Stimulated activated CD4-positive, alpha-beta T cell treated with anti-CD3 and anti-CD28 coated beads, TNF-alpha, amount 100 ng/mL, for 4 hours (primary cell): ENCODE measurements at regions not wholly inside any gene's neighbourhood (a gene's known extent, or its start where the extent isn't known, plus 50 kb on each side); places are given as distances from the start of the nearest gene placed in this dataset.
"Not testable (repeated sequence)": the region's sequence is repeated elsewhere in the genome, so short reads cannot be mapped to it uniquely, and the experiment has no call there.

Source experiments
- DNase-seq, 3 experiments: peaks; one replicate each; pipeline ENCODE4 v3.0.0-alpha.2; 2020; ENCODE audit warnings: low read depth in 3 of 3

- DNase-seq = no peak
These were observed 50.7 kb upstream of the SYNDIG1 start for GRCh38 chr20:24418731-24419130.

DNA sequence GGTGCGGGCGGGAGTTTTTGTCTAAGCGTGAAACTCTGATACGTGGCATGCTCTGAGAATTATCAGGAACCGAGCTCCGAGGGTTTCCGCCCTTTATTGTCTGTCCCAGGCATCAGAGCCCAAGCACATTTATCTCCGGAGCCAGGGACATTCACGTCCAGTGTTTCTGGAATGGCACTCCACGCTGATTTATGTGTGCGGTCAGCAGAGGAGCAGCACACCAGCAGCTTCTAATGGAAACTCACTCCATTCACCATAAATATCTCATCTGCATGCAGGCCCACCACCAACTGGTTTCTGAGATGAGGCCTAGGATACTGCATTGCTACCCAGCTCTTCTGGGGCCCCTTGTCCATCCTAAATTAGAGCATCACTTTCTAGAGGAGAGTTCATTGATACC lies 51.9 kb upstream of the SYNDIG1 start:
- no peak for DNase-seq

DNA sequence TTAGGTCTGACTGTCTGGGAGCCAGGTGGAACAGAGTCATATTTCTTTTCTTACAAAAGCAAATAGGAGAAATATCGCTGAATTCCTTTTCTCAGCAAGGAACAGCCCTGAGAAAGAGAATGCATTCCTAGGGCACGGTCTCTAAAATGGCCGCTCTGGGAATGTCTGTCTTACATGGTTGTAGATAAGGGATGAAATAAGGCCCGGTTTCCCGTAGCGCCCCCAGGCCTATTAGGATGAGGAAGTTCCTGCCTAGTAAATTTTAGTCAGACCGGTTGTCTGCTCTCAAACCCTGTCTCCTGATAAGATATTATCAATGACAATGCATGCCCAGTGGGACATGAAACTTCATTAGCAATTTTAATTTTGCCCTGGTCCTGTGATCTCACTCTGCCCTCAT lies 54.0 kb upstream of the SYNDIG1 start:
- not testable (repeated sequence) for DNase-seq

- DNase-seq = no peak
These were observed 57.6 kb upstream of the SYNDIG1 start for GRCh38 chr20:24411834-24412216.

DNA sequence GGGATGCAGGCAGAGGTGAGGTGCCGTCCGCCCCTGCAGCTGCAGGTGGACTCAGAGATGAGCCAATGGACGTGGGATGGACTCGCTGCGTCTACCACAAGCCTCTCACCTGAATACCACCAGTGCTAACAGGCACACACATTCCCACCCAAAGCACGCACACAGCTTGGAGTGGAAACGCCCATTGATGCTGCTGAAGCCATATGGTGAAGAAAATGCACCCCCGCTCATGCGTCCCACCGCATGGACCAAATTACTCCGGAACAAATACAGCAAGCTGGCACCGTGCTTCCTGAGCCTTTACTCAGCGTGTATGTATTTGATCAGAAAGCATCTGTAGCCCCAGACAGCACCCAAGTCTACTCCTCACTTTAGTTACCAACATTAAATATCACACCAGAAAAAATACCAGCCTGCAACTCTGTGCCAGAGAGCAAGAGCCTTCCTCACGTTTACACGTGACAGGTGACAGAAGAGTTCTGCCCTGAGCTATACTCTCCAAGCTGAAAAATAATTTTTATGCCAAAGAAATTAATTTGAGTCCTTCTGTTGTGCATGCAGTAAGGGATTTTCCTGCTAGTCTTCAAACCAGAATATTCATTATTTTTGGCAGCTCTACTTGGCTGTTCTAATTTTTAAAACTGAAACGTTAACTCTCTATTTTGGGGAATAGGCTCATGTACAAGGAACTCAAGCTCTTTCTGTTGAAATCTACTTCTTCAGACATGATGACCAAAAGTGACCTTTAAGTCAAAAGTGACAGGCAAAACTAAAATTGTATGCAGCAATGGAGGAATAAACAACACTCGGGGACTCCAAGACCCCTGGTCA lies 58.2 kb upstream of the SYNDIG1 start:
- no peak for DNase-seq

DNA sequence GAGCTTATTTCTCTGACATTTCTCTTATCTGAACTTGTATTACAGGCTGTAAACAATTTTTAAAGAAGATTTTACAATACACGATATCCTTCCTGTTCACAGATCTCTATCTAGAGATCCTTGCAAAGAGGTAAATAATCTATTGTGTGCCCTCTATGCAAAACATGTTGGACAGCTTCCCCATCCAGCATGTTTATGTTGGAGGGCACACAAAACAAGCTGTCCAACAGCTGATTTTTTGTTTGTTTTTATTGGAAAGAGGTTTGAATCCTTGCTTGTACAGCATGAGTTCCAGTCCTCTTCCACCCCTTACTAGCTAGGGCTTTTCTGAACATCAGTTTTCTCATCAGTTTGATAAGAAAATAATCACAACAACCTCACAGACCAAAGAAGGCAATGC lies 62.3 kb upstream of the SYNDIG1 start:
- DNase-seq = no peak

DNA sequence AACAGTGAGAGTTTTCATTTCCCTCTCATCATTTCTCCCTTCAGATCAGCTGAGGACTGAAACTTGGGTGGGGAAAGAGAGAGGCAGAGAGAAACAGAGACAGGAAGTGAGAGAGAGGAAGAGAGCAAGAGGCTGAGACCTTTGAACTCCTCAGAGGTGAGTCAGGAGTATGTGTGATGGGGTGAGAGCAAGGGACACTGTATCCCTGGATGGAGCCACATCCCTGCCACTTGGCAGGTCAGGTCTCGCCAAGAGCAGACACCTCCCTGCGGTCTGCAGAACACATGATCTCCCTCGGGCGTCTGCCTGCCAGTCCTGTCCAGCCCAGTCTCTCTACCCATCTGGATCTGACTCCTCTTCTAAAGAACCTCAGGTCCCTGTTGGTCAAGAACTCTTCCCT lies 62.7 kb upstream of the SYNDIG1 start:
- DNase-seq = no peak

GRCh38 chr20:24406251-24406650 lies 63.2 kb upstream of the SYNDIG1 start:
- DNase-seq = no peak

GRCh38 chr20:24405810-24406209 lies 63.6 kb upstream of the SYNDIG1 start:
- no peak for DNase-seq

- DNase-seq = no peak
These were observed 66.0 kb upstream of the SYNDIG1 start for GRCh38 chr20:24403406-24403805.

GRCh38 chr20:24402188-24402587 lies 67.2 kb upstream of the SYNDIG1 start:
- no peak for DNase-seq

DNA sequence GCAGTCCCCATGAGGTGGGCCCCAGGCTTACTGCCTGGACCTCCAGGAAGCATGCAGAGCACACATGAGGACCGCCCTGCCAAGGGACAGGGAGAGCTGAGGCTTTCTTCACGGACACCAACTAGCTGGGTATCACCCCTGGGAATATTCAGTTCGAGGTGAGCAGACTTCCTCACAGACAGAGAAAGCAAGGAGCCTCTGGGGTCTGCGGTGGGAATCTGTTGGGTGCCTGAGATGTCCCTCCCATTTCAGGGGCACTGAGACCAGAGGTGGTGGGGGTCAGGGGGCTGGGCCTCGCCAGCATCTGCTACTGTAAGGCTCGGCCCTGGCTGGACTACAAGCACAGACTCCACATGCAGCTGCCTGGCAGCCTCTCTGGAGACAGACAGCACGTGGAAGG lies 74.3 kb upstream of the SYNDIG1 start:
- DNase-seq = no peak

GRCh38 chr20:24393903-24394302 lies 75.5 kb upstream of the SYNDIG1 start:
- DNase-seq = no peak

GRCh38 chr20:24392612-24393011 lies 76.8 kb upstream of the SYNDIG1 start:
- DNase-seq = no peak

DNA sequence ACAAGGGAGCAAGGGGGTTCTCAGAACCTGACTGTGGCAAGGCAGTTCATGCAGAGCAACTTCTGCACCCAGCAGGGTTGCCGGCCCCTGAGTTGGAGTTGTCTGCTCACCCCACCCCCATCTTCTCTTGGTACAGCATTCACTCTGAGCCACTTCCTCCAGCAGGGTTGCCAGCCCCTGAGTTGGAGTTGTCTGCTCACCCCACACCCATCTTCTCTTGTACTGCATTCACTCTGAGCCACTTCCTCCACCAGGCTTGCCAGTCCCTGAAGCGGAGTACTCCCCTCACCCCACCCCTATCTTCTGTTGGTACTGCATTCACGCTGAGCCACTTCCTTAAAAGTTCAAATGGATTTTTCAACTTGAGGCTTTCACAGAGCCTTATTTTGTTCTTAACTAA lies 79.7 kb upstream of the SYNDIG1 start:
- DNase-seq = peak in 1 of 3 experiments; percentile 2

- no peak for DNase-seq
These were observed 80.5 kb upstream of the SYNDIG1 start for GRCh38 chr20:24388828-24389380.

DNA sequence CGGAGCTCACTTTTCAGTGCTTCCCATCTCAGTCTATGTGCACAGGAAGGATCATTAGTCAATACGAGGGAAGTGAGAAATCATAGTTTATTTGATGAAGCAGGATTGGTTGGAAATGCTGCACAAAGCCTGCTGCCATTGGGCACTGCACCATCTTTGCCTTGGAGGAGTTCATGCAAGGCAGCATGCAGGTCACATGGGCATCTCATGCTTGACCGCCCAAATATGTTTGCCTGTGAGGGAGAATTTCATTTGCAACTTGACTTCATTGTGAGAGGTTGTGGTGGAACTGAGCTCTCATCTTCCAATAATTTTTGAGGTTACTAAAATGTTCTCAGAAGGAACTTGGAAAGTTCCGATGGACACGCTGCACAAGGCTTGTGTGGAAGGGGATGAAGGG lies 83.9 kb upstream of the SYNDIG1 start:
- DNase-seq = no peak

DNA sequence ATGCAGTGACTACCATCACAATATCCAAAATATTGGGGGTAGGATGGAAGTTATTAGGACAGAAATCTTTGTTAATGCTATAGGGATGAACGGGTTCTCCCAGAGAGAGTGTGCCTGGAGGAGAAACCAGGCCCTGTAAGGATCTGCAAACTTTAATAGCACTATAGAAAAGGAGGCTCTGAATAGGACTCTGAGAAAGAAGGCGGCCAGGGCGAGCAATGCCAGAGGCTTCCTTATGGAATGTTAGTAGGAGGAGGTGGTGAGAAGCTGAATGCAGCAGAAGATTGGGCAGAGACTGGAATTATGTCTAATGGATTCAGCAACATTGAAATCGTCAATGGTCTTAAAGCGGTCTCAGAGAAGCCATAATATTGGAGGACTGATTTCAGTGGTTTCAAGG lies 84.6 kb upstream of the SYNDIG1 start:
- DNase-seq = no peak

DNA sequence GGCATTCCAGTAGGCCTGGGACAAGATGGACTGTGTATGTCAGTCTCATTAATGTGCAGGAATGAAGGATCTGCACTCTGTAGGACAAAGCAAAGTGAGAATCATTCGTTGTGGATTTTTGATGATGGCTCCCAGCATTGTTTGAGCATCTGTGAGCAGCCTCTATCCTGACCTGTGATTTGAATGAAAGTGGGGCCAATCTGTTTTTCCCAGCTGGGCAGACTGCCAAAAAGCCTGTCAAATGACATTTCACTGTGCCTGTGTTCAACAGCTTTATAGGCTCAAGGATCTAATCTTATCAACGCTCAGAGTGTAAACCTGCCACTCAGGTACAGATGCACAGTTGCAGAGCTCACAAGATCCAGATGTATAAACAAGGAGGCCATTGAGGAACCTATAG lies 86.7 kb upstream of the SYNDIG1 start:
- no peak for DNase-seq

- DNase-seq = no peak
These were observed 87.1 kb upstream of the SYNDIG1 start for GRCh38 chr20:24382331-24382730.

DNA sequence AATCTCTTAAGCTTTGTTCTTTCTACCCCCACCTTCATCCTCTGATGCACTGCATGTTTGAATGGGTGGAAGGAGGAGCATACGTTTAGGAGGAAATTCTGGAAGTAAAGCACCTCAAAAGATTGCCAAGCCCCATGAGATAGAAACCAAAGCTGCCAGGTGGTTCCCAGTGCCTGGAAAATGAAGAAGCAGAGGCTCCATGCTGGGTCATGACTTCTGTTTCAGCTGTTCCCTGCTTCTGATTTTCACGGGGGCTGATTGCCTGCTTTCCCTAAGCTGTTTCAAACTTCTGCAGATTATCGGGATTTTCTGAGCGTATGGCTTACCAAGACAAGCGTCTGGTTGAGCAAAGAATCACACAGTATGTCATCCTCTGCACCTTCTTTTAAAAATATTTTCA lies 87.5 kb upstream of the SYNDIG1 start:
- DNase-seq = no peak

GRCh38 chr20:24379484-24379927 lies 89.9 kb upstream of the SYNDIG1 start:
- DNase-seq = no peak

DNA sequence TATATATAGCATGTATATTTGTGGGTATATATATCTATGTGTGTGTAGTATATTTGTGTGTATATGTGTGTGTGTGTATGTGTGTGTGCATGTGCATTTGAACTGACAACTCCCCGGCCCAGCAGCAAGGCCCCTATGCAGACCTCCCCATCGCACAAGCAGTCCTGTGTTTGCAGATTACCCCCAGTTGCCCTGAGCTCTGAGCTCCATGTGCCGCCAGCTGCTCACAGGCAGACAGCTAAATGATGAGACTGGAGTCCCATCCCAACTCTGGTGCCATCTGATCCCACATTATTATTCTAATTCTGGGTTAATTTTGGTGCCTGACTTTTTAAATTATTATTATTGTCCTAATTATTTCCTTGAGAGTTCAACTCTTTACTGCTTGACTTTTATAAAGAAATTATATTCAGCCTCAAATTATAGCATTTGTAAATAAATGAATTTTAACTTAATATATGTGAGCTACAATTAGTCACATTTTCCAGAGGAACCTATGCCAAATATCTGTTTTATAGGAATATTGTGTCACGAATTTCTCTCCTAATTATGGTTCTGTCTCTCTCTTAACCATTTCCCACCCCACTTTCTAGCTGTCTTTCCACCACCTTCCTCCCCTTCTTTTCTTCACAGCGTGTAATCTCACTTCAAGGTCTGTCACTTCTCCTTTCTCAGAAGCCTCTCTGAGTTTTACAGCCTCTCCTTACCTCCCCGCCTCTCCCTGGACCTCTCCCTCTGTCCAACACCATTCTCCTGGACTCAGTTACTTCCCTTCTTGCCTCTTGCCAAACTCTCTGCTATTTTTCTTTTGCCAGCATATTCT lies 90.6 kb upstream of the SYNDIG1 start:
- no peak for DNase-seq
